K562 (cell line): ENCODE measurements at regions not wholly inside any gene's neighbourhood (a gene's known extent, or its start where the extent isn't known, plus 50 kb on each side); places are given as distances from the start of the nearest gene placed in this dataset.

Experiments
- ATAC-seq: fragments of 200-7000 bp; cut with Tn5 transposase; 3 replicates; pipeline ENCODE4 v1.9.1; 2020; ENCODE audit warnings: moderate library complexity
- BruUV-seq: library from RNA; stranded (reverse); fragments of 400-500 nt; replicated peaks from 2 replicates; lab custom pipeline; 2021; lab: Mats Ljungman, UMichigan
- CTCF ChIA-PET: fragments of 300-600 bp; formaldehyde crosslinking; extraction: SDS; loops from one replicate; lab custom pipeline; 2021; ENCODE audit warnings: low intra/inter-chr PET ratio; lab: Yijun Ruan, JAX
- POLR2A ChIA-PET: fragments of 300-600, 350-650 bp; sonication (Branson Sonifier 250); formaldehyde crosslinking; extraction: SDS; loops from one replicate; lab custom pipeline; 2021; ENCODE audit warnings: antibody characterized with exemption, inconsistent platforms; lab: Yijun Ruan, JAX
- DNase-seq, 4 experiments: peaks; one replicate each; pipeline versions ENCODE4 v3.0.0 to v3.0.0-alpha.2; 2011 to 2018; ENCODE audit warnings: low spot score in 3 of 4, mixed read lengths in 3 of 4; ENCODE audit errors: extremely low read depth in 1 of 4
- FAIRE-seq: peaks from 2 replicates; lab custom pipeline; 2011; peaks lifted over from hg19 to GRCh38; lab: Jason Lieb, UNC
- H2AFZ ChIP-seq: 2 replicates; pipeline ENCODE4 v1.6.0; 2011; ENCODE audit warnings: low read depth, low read length, control low read depth, inconsistent platforms
- H3K27ac ChIP-seq: fragments of 200-600 bp; 3 replicates; pipeline ENCODE4 v1.8.0; 2011; ENCODE audit warnings: low read depth, mild to moderate bottlenecking, control low read depth, inconsistent platforms, low read length, moderate library complexity, mixed read lengths; ENCODE audit errors: extremely low read depth
- H3K27me3 ChIP-seq, 2 experiments: fragments of 300-600 bp in 1 of 2; 2 replicates in 1 of 2; 3 replicates in 1 of 2; pipeline versions ENCODE4 v1.6.0 to v1.8.0; 2011; ENCODE audit warnings: inconsistent platforms in 2 of 2, low read length in 2 of 2, mild to moderate bottlenecking in 1 of 2, mixed read lengths in 1 of 2, moderate library complexity in 1 of 2; ENCODE audit not compliant: control insufficient read depth in 2 of 2, insufficient read depth in 2 of 2
- H3K36me3 ChIP-seq: fragments of 300-600 bp; 3 replicates; pipeline ENCODE4 v1.8.0; 2011; ENCODE audit warnings: mild to moderate bottlenecking, low read length, inconsistent platforms; ENCODE audit not compliant: control insufficient read depth, insufficient read depth
- H3K4me1 ChIP-seq, 2 experiments: fragments of 200-600 bp in 1 of 2; replicated peaks in 1 of 2; 2 replicates in 1 of 2; 3 replicates in 1 of 2; pipeline versions ENCODE4 v1.5.1 to v1.8.0; 2011; ENCODE audit warnings: inconsistent platforms in 2 of 2, low read length in 2 of 2, mild to moderate bottlenecking in 1 of 2, mixed read lengths in 1 of 2, moderate library complexity in 1 of 2; ENCODE audit not compliant: control insufficient read depth in 2 of 2, insufficient read depth in 2 of 2
- H3K4me2 ChIP-seq: 2 replicates; pipeline ENCODE4 v1.6.1; 2011; ENCODE audit warnings: low read length, control low read depth, inconsistent platforms, mixed read lengths; ENCODE audit not compliant: insufficient read depth
- H3K4me3 ChIP-seq: fragments of 200-600 bp; sonication (generic), shearing (Covaris generic); 2 replicates; pipeline ENCODE4 v1.5.1; 2016; ENCODE audit warnings: control low read depth, inconsistent platforms
- H3K79me2 ChIP-seq: fragments of 200-600 bp; 3 replicates; pipeline ENCODE4 v1.8.0; 2011; ENCODE audit warnings: low read length, inconsistent platforms; ENCODE audit not compliant: control insufficient read depth, insufficient read depth
- H3K9ac ChIP-seq, 2 experiments: 2 replicates each; pipeline versions ENCODE4 v1.6.0 to v1.6.1; 2011; ENCODE audit warnings: low read depth in 2 of 2, low read length in 2 of 2, control low read depth in 1 of 2, inconsistent platforms in 1 of 2, mild to moderate bottlenecking in 1 of 2, mixed read lengths in 1 of 2; ENCODE audit not compliant: insufficient read depth in 1 of 2
- H3K9me1 ChIP-seq: one replicate; pipeline ENCODE4 v1.6.0; 2011; ENCODE audit warnings: inconsistent platforms, mild to moderate bottlenecking, low read length, moderate library complexity; ENCODE audit not compliant: control insufficient read depth, insufficient read depth
- H3K9me3 ChIP-seq: replicated peaks from 2 replicates; pipeline ENCODE4 v1.5.1; 2011; ENCODE audit warnings: low read depth, low read length, inconsistent platforms; ENCODE audit not compliant: control insufficient read depth, insufficient read depth
- H4K20me1 ChIP-seq: replicated peaks from 2 replicates; pipeline ENCODE4 v1.6.1; 2011; ENCODE audit warnings: low read length, inconsistent platforms, mixed read lengths; ENCODE audit not compliant: control insufficient read depth, insufficient read depth
- ASH1L ChIP-seq: fragments of 450-650 bp; IDR thresholded peaks from 2 replicates; pipeline ENCODE4 v1.6.1; 2018; ENCODE audit warnings: borderline replicate concordance, mild to moderate bottlenecking, low read depth; ENCODE audit not compliant: partially characterized antibody
- BRCA1 ChIP-seq, 2 experiments: fragments of 450-650 bp in 1 of 2; sonication (generic) in 1 of 2; formaldehyde crosslinking in 1 of 2; IDR thresholded peaks; 2 replicates each; pipeline versions ENCODE4 v1.5.0 to v1.6.1; 2017 to 2020; ENCODE audit warnings: mild to moderate bottlenecking in 1 of 2, missing genetic modification reagents in 1 of 2
- FUS ChIP-seq: fragments of 200-400 bp; formaldehyde crosslinking; optimal IDR thresholded peaks from 2 replicates; pipeline ENCODE3; 2017; ENCODE audit warnings: low read depth, low read length
- NFIC ChIP-seq: fragments of 450-650 bp; IDR thresholded peaks from 2 replicates; pipeline ENCODE4 v1.6.1; 2017; ENCODE audit warnings: mild to moderate bottlenecking, inconsistent platforms
- SMARCC2 ChIP-seq: fragments of 450-650 bp; IDR thresholded peaks from 2 replicates; pipeline ENCODE4 v1.6.1; 2017; ENCODE audit warnings: antibody characterized with exemption, moderate library complexity, mild to moderate bottlenecking, low read depth
- ZZZ3 ChIP-seq: fragments of 450-650 bp; IDR thresholded peaks from 2 replicates; pipeline ENCODE4 v1.6.1; 2016; ENCODE audit warnings: antibody characterized with exemption, mild to moderate bottlenecking, moderate library complexity
- WGBS: fragments of 100-300 bp; shearing (Covaris generic); methylation state at CpG from one replicate; pipeline ENCODE4 v1.1.6; 2016; ENCODE audit warnings: low coverage, mixed read lengths; ENCODE audit not compliant: insufficient coverage; ENCODE audit errors: missing lambda C conversion rate; 5-methylcytosine and 5-hydroxymethylcytosine counted together
- in situ Hi-C: fragments of 300-500 bp; cut with MboI; formaldehyde crosslinking; loops from 4 replicates; pipeline ENCODE4 v1.15.0; 2018; ENCODE audit warnings: inconsistent platforms, mixed read lengths
- intact Hi-C: fragments of 100-400 bp; cut with micrococcal nuclease; formaldehyde crosslinking; loops from 2 replicates; pipeline ENCODE4 v1.14.2; 2022
- TF ChIP-seq, protein P1 (sequence below): sonication (generic); formaldehyde crosslinking; IDR thresholded peaks from 2 replicates; pipeline ENCODE4 v1.5.0; 2020; ENCODE audit warnings: missing genetic modification reagents
- TF ChIP-seq, protein P2 (sequence below): fragments of 450-650 bp; formaldehyde crosslinking; IDR thresholded peaks from 2 replicates; pipeline ENCODE4 v1.4.0; 2020; ENCODE audit warnings: mild to moderate bottlenecking
- TF ChIP-seq, protein P3 (sequence below): fragments of 250-450 bp; sonication (Bioruptor Pico); IDR thresholded peaks from 2 replicates; pipeline ENCODE4 v1.8.0; 2021; ENCODE audit warnings: borderline replicate concordance, mild to moderate bottlenecking, moderate library complexity; ENCODE audit not compliant: poor library complexity, severe bottlenecking

DNA sequence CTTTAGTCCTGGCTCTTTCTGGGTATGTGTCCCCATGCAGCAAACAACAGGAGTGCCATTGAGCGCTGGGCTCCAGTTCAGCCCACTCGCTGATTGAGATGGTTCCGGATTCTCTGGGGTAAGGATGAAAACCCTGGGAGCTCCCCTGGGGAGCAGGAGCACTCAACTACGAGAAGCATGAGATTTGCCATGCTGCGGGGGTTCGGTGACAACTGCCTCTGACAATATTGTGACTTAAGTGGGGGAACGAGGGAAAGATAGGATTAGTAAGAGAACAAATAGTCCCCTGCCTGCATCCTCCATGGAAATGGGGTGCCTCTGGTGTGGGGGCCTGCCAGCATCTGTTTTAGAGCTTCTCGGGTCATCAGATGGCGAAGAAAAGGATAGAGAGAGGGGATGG, 123.6 kb upstream of the IPO9 start:
- Histone ChIP-seq H3K9me3 (0 out of 2 replicates have a peak, but pooled peaks cover 2% of the 10 kb centered on the region), H3K4me3 (no peak overlapping the region), H3K9me1 (no peaks in the 10 kb centered on the region), H3K27me3 (peaks cover 0 to 4% of the 10 kb centered on the region in 2 experiments; a peak in 1 of 5 replicates), H3K9ac (no peak overlapping the region), H3K79me2 (no peaks in the 10 kb centered on the region), H4K20me1 (0 out of 2 replicates have a peak, but pooled peaks cover 6% of the 10 kb centered on the region), H3K27ac (no peak overlapping the region), H3K4me1 (peaks cover 11 to 15% of the 10 kb centered on the region in 2 experiments), H3K36me3 (no peaks in the 10 kb centered on the region), H2AFZ (no peak overlapping the region), H3K4me2 (no peak overlapping the region)
- TF ChIP-seq ZZZ3 (no peak), NFIC (no peak), FUS (no peak), SMARCC2 (no peak), ASH1L (no peak), BRCA1 (IDR thresholded peaks at IDR 0.05) (no peak), BRCA1 (CRISPR knock-in tag; IDR thresholded peaks at IDR 0.05) (no peak)
- TF ChIP-seq, protein P1, sequence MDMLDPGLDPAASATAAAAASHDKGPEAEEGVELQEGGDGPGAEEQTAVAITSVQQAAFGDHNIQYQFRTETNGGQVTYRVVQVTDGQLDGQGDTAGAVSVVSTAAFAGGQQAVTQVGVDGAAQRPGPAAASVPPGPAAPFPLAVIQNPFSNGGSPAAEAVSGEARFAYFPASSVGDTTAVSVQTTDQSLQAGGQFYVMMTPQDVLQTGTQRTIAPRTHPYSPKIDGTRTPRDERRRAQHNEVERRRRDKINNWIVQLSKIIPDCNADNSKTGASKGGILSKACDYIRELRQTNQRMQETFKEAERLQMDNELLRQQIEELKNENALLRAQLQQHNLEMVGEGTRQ (CRISPR knock-in tag) = no peak
- TF ChIP-seq, protein P2, sequence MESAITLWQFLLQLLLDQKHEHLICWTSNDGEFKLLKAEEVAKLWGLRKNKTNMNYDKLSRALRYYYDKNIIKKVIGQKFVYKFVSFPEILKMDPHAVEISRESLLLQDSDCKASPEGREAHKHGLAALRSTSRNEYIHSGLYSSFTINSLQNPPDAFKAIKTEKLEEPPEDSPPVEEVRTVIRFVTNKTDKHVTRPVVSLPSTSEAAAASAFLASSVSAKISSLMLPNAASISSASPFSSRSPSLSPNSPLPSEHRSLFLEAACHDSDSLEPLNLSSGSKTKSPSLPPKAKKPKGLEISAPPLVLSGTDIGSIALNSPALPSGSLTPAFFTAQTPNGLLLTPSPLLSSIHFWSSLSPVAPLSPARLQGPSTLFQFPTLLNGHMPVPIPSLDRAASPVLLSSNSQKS = no peak
- TF ChIP-seq, protein P3, sequence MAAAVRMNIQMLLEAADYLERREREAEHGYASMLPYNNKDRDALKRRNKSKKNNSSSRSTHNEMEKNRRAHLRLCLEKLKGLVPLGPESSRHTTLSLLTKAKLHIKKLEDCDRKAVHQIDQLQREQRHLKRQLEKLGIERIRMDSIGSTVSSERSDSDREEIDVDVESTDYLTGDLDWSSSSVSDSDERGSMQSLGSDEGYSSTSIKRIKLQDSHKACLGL (CRISPR knock-in tag) = no peak
- 53% methylated on average over 9 of the region's 9 CpGs for WGBS
- in situ Hi-C loops (loop anchor here (5.0 kb wide), 1 partner anchor 143 kb away; no protein-coding TSS in a partner anchor), intact Hi-C loops (no loop called here)
- no peak for DNase-seq
- CTCF ChIA-PET = interaction anchor here (0.8 to 7.0 kb wide), 3 partner anchors 145 to 192 kb away, joined by 3 to 138 read pairs (median 27); no protein-coding TSS in a partner anchor
- ATAC-seq = no peak
- POLR2A ChIA-PET = interaction anchor here (0.7 kb wide), 1 partner anchor 26 kb away, joined by 3 read pairs; no protein-coding TSS in a partner anchor
- no TSS peak for BruUV-seq
- FAIRE-seq = no peak
